Brain microvascular endothelial cell (primary cell): ENCODE measurements at regions not wholly inside any gene's neighbourhood (a gene's known extent, or its start where the extent isn't known, plus 50 kb on each side); places are given as distances from the start of the nearest gene placed in this dataset.

Experiments
- DNase-seq: peaks from one replicate; pipeline ENCODE4 v3.0.0-alpha.2; 2020
- H3K27ac ChIP-seq: fragments of 250-450 bp; sonication (Bioruptor Pico); 2 replicates; pipeline ENCODE4 v1.5.1; 2020; ENCODE audit warnings: mild to moderate bottlenecking, moderate library complexity
- H3K27me3 ChIP-seq: fragments of 250-450 bp; sonication (Bioruptor Pico); replicated peaks from 2 replicates; pipeline ENCODE4 v1.5.1; 2020; ENCODE audit warnings: mild to moderate bottlenecking
- H3K36me3 ChIP-seq: fragments of 250-450 bp; sonication (Bioruptor Pico); replicated peaks from 2 replicates; pipeline ENCODE4 v1.5.1; 2020; ENCODE audit warnings: mild to moderate bottlenecking
- H3K4me3 ChIP-seq: 2 replicates; pipeline ENCODE4 v1.5.1; 2011; ENCODE audit warnings: low read depth, mild to moderate bottlenecking, control low read depth, low read length, moderate library complexity
- in situ Hi-C: cut with HindIII; loops from 2 replicates; pipeline ENCODE4 v1.10.0; 2017; ENCODE audit warnings: low sequenced_read_pairs, low pct_ligation_motif_present
- TF ChIP-seq, protein P1 (sequence below): IDR thresholded peaks from 2 replicates; pipeline ENCODE4 v1.5.1; 2011; ENCODE audit warnings: low read depth, mild to moderate bottlenecking, moderate library complexity, low read length, control low read depth, inconsistent platforms; ENCODE audit errors: missing control alignments

DNA sequence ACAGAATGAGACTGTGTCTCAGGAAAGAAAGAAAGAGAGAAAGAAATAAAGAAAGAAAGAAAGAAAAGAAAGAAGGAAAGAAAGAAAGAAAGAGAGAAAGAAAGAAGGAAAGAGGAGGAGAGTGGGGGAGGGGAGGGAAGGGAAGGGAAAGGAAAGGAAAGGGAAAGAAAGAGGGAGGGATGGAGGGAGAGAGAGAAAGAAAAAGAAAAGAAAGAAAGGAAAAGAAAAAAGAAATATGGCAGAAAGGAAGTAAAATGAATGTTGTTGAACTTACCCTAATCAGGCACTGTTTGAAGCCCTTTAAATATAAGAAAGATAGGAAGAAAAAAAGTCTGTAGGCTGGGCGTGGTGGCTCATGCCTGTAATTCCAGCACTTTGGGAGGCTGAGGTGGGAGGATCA, 276.1 kb downstream of the INSC start:
- no peak for DNase-seq
- Histone ChIP-seq H3K27ac (no peak overlapping the region), H3K4me3 (no peak overlapping the region), H3K36me3 (no peaks in the 10 kb centered on the region), H3K27me3 (no peaks in the 10 kb centered on the region)
- in situ Hi-C loops = no loop called here
- TF ChIP-seq, protein P1, sequence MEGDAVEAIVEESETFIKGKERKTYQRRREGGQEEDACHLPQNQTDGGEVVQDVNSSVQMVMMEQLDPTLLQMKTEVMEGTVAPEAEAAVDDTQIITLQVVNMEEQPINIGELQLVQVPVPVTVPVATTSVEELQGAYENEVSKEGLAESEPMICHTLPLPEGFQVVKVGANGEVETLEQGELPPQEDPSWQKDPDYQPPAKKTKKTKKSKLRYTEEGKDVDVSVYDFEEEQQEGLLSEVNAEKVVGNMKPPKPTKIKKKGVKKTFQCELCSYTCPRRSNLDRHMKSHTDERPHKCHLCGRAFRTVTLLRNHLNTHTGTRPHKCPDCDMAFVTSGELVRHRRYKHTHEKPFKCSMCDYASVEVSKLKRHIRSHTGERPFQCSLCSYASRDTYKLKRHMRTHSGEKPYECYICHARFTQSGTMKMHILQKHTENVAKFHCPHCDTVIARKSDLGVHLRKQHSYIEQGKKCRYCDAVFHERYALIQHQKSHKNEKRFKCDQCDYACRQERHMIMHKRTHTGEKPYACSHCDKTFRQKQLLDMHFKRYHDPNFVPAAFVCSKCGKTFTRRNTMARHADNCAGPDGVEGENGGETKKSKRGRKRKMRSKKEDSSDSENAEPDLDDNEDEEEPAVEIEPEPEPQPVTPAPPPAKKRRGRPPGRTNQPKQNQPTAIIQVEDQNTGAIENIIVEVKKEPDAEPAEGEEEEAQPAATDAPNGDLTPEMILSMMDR = no peak

DNA sequence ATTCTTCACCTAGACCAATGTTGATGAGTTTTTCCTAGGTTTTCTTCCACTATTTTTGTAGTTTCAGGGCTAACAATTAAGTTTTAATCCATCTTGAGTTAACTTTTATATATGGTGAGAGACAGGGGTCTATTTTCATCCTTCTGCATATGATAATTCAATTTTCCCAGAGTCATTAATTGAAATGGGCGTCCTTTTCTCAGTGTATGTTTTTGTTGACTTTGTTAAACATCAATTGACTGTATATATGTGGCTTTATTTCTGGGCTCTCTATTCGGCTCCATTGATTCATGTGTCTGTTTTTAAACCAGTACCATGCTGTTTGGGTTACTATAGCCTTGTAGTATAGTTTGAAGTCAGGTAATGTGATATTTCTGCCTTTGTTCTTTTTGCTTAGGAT, 282.1 kb downstream of the INSC start:
- Histone ChIP-seq H3K27ac (no peak overlapping the region), H3K36me3 (no peaks in the 10 kb centered on the region), H3K4me3 (no peak overlapping the region), H3K27me3 (no peaks in the 10 kb centered on the region)
- in situ Hi-C loops = no loop called here
- TF ChIP-seq, protein P1 = no peak
- no peak for DNase-seq

DNA sequence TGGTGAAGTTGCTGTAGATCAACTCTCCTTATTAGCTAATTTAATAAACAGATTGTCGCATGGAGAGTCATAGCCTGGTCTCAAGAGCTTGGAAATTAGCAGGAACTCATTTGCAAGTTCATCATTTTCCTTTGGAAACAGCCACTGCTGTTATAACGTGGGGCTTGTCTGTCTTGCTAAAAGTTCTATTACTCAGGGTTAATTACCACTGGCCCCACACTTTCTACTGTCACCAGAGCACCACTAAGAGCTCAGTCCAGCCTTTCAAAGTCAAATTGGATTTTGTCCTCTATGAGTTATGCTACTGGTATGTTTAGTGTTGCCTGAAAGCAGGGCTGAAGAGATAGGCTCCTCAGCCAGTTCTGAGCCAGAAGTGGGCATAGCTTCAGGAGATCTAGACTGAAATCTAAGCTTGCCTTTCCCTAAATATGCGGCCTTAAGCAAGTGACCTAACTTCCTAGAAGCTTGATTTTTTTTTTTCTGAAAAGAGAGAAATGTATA, 292.2 kb downstream of the INSC start:
- Histone ChIP-seq H3K4me3 (no peak overlapping the region), H3K36me3 (no peaks in the 10 kb centered on the region), H3K27me3 (no peaks in the 10 kb centered on the region), H3K27ac (no peak overlapping the region)
- TF ChIP-seq, protein P1 = no peak
- in situ Hi-C loops = no loop called here
- no peak for DNase-seq

DNA sequence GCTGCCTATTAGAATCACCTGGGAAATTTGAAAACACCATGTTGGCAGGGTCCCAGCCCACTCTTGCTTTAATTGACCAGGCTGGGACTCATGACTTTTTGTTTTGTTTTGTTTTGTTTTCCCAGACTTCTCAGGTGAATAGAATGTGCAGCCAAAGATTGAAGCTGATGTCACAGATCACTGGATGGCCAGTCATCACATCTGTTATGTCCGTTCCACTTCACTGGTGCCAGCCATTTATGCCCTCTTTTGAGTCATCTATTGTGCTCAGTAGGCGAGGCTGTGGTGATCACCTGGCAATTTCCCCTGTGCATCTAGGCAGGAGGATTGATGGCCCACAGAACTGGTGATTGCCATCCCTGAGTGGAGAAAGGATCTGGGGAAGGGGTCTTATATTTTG, 297.3 kb downstream of the INSC start:
- TF ChIP-seq, protein P1 = no peak
- Histone ChIP-seq H3K27ac (no peak overlapping the region), H3K36me3 (no peaks in the 10 kb centered on the region), H3K4me3 (no peak overlapping the region), H3K27me3 (no peaks in the 10 kb centered on the region)
- in situ Hi-C loops = no loop called here
- DNase-seq = no peak

DNA sequence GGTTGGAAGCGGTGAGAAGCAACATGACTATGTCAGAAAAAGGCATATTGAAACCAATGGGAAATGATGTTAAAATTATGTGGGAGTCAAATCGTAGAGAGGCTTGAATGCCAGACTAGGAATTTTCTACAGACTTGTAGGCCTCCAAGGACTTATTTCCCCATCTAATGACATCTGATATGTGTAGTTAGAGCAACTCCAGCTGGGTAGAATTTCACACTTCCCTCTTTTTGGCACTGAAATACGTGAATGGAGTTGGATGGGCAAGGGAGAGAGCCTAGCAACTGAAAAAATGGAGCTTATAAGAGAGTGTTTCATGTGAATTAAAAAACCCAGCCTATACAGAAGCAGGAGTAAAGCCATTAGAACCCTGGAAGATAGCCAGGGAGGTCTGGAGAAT, 304.2 kb downstream of the INSC start:
- TF ChIP-seq, protein P1 = no peak
- no peaks in the 10 kb centered on the region for H3K36me3 ChIP-seq
- H3K27me3 ChIP-seq = no peaks in the 10 kb centered on the region
- DNase-seq = no peak
- in situ Hi-C loops = no loop called here
- no peak overlapping the region for H3K27ac ChIP-seq
- no peak overlapping the region for H3K4me3 ChIP-seq

DNA sequence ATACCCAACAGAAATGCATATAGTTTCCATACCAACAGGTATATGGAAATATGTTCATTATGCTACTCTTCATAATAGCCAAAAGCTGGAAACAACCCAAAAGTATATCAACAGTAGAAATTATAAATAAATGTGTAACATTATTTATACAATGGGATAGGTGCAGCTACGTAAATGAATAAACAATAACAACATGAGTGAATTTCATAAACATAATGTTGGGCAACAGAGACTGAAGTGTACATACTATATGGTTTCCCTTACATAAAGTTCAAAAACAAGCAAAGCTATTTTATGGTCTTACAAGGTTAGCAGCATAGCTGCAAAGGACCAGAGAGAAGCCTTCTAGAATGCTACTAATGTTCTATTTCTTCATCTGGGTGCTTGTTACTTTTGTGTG, 305.0 kb downstream of the INSC start:
- Histone ChIP-seq H3K27ac (no peak overlapping the region), H3K27me3 (no peaks in the 10 kb centered on the region), H3K36me3 (no peaks in the 10 kb centered on the region), H3K4me3 (no peak overlapping the region)
- no peak for DNase-seq
- in situ Hi-C loops = no loop called here
- TF ChIP-seq, protein P1 = no peak
